ENCODE measurements at regions not wholly inside any gene's neighbourhood (a gene's known extent, or its start where the extent isn't known, plus 50 kb on each side); places are given as distances from the start of the nearest gene placed in this dataset.

- TF ChIP-seq CTCF (IDR thresholded peaks at IDR 0.05; ENCODE audit: low read depth, low read length, missing control alignments): no peak
- no peak for DNase-seq (ENCODE audit: low read depth)
- H3K4me3 ChIP-seq (ENCODE audit: low read depth, low read length): no peak overlapping the region
These were observed 143.8 kb downstream of the RNF152 start for GRCh38 chr18:61749031-61749430.

DNA sequence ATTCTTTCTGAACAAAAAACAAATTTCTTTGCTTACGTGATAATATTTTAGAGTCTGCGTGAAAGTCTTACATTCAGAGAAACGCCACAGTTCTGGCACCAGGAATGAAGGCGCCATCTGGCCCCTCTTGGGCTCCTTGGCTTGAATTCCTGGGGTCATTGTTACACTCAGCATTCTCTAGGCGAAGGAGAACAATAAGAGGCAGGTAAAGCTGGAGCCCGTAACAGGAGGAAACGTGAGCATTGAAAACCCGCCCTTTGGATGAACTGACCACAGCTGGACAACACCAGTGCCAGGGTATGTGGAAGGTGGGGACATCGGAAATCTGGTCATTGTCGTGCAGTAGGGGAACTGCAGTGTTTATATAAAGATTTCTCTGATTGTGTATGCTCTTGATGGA is 144.8 kb downstream of the RNF152 start:
- DNase-seq (ENCODE audit: low read depth): no peak
- TF ChIP-seq CTCF (IDR thresholded peaks at IDR 0.05; ENCODE audit: low read depth, low read length, missing control alignments): no peak
- H3K4me3 ChIP-seq (ENCODE audit: low read depth, low read length): no peak overlapping the region

GRCh38 chr18:61743775-61744531 is 148.9 kb downstream of the RNF152 start:
- no peak overlapping the region for H3K4me3 ChIP-seq (ENCODE audit: low read depth, low read length)
- no peak for DNase-seq (ENCODE audit: low read depth)
- no peak for TF ChIP-seq CTCF (IDR thresholded peaks at IDR 0.05; ENCODE audit: low read depth, low read length, missing control alignments)

DNA sequence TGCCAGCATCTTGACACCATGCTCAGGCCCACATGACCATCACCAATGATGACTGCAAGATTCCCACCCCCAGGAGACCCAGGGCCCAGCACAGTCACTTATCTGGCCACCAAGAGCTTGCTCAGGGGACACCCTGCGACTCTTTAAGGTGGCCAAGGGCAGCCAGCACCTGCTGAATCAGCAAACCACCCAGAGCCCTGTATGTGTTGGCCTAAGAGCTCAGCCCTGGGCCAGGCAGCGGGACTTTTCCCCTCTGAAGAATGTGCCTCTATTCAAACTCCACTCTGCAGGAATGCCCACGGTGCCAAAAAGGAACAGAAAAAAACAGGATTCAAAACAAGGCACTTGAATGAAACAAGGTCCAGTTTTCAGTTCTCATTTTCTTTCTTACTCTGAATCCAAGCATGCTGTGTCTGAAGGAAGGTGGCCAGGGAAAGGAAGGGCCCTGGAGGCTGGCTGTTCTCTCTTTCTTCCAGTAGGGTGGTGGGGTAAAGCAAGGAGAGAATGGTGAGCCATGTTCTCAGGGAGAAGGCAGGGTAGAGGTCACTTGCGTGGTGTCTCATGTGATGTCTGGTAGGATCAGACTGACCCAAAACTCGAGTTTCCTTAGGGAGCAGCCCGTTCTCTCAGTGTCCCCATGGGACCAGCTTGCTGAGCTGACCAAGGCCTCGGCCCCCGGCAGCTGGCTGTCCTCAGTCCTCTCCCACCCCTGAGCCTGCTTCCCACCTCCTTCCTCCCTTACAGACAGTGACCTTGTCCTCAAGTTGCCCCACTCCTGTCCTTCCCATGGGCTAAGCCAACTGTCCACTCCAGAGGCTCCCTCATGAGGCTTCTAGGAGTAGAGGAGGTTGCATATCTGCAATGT is 150.0 kb downstream of the RNF152 start:
- no peak for TF ChIP-seq CTCF (IDR thresholded peaks at IDR 0.05; ENCODE audit: low read depth, low read length, missing control alignments)
- no peak overlapping the region for H3K4me3 ChIP-seq (ENCODE audit: low read depth, low read length)
- DNase-seq (ENCODE audit: low read depth): no peak

DNA sequence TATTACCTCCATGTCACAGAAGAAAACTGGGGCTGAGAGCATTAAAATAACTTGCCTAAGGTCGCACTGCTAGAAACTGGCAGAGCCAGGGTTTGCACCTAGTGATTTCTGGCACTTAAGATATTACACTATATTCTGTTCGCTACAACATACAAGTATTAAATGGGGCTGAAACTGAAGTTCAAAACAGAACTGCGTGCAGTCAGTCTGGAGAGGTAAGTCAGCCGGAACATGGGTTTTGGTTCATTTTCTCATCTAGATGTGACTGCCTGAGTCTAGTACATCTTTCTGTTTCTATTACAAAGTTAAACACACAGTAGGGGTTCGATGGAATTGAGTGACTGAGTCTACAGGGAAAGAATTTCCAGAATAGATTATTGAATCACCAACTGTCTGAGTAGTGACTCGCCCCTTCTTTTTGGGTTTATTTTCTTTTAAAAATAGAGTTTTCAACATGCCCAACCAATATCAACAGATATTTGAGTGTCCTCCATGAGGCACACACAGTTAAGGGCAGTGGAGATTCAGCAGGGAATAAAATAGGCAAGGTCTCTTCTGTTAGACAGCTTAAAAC is 150.8 kb downstream of the RNF152 start:
- no peak for TF ChIP-seq CTCF (IDR thresholded peaks at IDR 0.05; ENCODE audit: low read depth, low read length, missing control alignments)
- H3K4me3 ChIP-seq (ENCODE audit: low read depth, low read length): no peak overlapping the region
- DNase-seq (ENCODE audit: low read depth): no peak

GRCh38 chr18:61738488-61738887 is 154.3 kb downstream of the RNF152 start:
- no peak for DNase-seq (ENCODE audit: low read depth)

More at GRCh38 chr18:61738488-61738887, 154.3 kb downstream of the RNF152 start:
- H3K4me3 ChIP-seq (ENCODE audit: low read depth, low read length): no peak overlapping the region
- no peak for TF ChIP-seq CTCF (IDR thresholded peaks at IDR 0.05; ENCODE audit: low read depth, low read length, missing control alignments)

Measured in GM12864 (cell line).